ENCODE measurements at regions not wholly inside any gene's neighbourhood (a gene's known extent, or its start where the extent isn't known, plus 50 kb on each side); places are given as distances from the start of the nearest gene placed in this dataset.

- no peak for DNase-seq
- no peak overlapping the region for H3K4me3 Mint-ChIP-seq
- no peaks in the 10 kb centered on the region for H3K4me1 Mint-ChIP-seq (ENCODE audit: low read depth)
- H3K27me3 Mint-ChIP-seq (ENCODE audit: low read depth): peaks cover 10% of the 10 kb centered on the region
- H3K9me3 Mint-ChIP-seq: peaks cover 3 to 4% of the 10 kb centered on the region in 2 donors
- H3K27ac Mint-ChIP-seq: no peak overlapping the region
- no peak for ATAC-seq (replicated peaks in 1 of 2)
- H3K36me3 Mint-ChIP-seq (ENCODE audit: insufficient read depth in 2 of 2): peaks cover 0 to 7% of the 10 kb centered on the region in 2 donors
Measured at GRCh38 chr3:72279631-72280041, 494.7 kb upstream of the PROK2 start.

DNA sequence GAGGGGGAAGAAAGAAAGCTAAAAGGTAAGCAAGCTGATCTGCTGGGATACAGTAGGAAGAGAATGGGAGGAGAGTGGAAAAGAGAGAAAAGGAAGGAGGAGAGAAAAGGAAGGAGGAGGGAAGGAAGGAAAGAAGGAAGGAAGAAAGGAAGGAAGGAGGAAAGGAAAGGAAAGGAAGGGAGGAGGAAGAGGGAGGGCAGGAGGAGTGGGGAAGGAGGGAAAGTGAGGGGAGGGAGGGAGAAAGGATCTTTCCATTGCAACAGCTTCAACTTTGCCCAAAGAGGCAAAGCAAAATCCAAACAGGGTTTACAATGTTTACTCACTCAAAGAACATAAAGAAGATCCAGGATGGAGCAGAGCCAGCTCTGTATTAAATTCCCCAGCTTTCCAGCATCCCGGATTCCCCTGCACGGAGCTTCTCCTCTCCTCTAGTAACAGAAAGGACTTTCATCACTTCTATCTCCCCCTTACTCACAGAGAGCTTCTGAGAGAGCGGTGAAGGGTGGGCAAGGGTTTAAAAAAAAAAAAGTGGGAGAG lies 494.2 kb upstream of the PROK2 start:
- DNase-seq (no peak), ATAC-seq (replicated peaks in 1 of 2) (no peak)
- Mint-ChIP-seq H3K27ac (no peak overlapping the region), H3K4me3 (no peak overlapping the region), H3K27me3 (ENCODE audit: low read depth) (peaks cover 10% of the 10 kb centered on the region), H3K36me3 (ENCODE audit: insufficient read depth in 2 of 2) (peaks cover 0 to 7% of the 10 kb centered on the region in 2 donors), H3K9me3 (peaks cover 3 to 4% of the 10 kb centered on the region in 2 donors), H3K4me1 (ENCODE audit: low read depth) (peaks cover 4% of the 10 kb centered on the region)

- H3K36me3 Mint-ChIP-seq (ENCODE audit: insufficient read depth in 2 of 2): peaks cover 0 to 7% of the 10 kb centered on the region in 2 donors
Measured at GRCh38 chr3:72278349-72279067, 493.6 kb upstream of the PROK2 start.

DNA sequence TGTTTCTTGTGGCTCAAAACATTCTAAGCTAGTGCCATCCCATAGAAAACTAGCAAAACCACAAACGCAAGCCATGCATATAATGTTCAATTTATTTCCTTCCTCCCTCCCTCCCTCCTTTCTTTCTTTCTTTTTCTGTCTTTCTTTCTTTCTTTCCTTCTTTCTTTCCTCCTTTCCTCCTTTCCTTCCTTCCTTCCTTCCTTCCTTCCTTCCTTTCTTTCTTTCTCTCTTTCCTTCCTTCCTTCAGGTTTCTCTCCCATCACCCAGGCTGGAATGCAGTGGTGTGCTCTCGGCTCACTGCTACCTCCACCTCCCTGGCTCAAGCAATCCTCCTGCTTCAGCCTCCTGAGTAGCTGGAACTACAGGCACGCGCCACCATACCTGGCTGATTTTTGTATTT lies 492.8 kb upstream of the PROK2 start:
- H3K9me3 Mint-ChIP-seq: peaks cover 0 to 2% of the 10 kb centered on the region in 2 donors
- peaks cover 18% of the 10 kb centered on the region for H3K4me1 Mint-ChIP-seq (ENCODE audit: low read depth)
- H3K27ac Mint-ChIP-seq: no peak overlapping the region
- peaks cover 10% of the 10 kb centered on the region for H3K27me3 Mint-ChIP-seq (ENCODE audit: low read depth)
- no peak overlapping the region for H3K4me3 Mint-ChIP-seq
- peaks cover 0 to 4% of the 10 kb centered on the region in 2 donors for H3K36me3 Mint-ChIP-seq (ENCODE audit: insufficient read depth in 2 of 2)
- DNase-seq: no peak
- no peak for ATAC-seq (replicated peaks in 1 of 2)

More at GRCh38 chr3:72278349-72279067, 493.6 kb upstream of the PROK2 start:
- H3K4me3 Mint-ChIP-seq: no peak overlapping the region
- H3K27me3 Mint-ChIP-seq (ENCODE audit: low read depth): peaks cover 10% of the 10 kb centered on the region
- peaks cover 3 to 4% of the 10 kb centered on the region in 2 donors for H3K9me3 Mint-ChIP-seq
- peaks cover 11% of the 10 kb centered on the region for H3K4me1 Mint-ChIP-seq (ENCODE audit: low read depth)
- DNase-seq (no peak), ATAC-seq (replicated peaks in 1 of 2) (no peak)
- no peak overlapping the region for H3K27ac Mint-ChIP-seq

GRCh38 chr3:72276806-72277205 lies 491.9 kb upstream of the PROK2 start:
- ATAC-seq (replicated peaks in 1 of 2): no peak
- Mint-ChIP-seq H3K27me3 (ENCODE audit: low read depth) (peaks cover 10% of the 10 kb centered on the region), H3K4me3 (no peak overlapping the region), H3K27ac (no peak overlapping the region), H3K4me1 (ENCODE audit: low read depth) (peaks cover 26% of the 10 kb centered on the region), H3K9me3 (no peaks in the 10 kb centered on the region), H3K36me3 (ENCODE audit: insufficient read depth in 2 of 2) (peaks cover 0 to under 1% of the 10 kb centered on the region in 2 donors)
- DNase-seq: no peak

DNA sequence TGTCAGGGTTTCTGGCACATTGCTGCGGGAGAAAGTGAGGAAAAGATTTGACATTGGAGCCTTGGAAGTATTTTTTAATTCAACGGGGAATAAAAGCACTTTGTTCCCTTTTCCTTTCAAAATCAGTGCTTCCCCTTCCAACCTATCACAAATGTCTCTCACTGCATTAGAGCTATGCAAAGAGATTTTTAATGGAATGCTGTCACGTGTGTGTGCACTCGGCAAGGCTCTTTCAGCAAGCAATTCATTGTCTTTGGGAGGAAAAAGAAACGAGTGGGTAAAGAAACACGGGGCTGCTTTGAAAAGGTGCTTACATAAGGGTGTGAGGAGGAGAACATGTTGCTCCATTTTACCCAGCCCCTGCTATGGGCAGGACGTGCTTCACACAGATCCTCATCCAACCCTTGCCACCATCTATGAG lies 490.4 kb upstream of the PROK2 start:
- H3K27ac Mint-ChIP-seq: no peak overlapping the region
- H3K9me3 Mint-ChIP-seq: no peaks in the 10 kb centered on the region
- H3K36me3 Mint-ChIP-seq (ENCODE audit: insufficient read depth in 2 of 2): no peaks in the 10 kb centered on the region
- DNase-seq (no peak), ATAC-seq (replicated peaks in 1 of 2) (no peak)
- no peak overlapping the region for H3K4me3 Mint-ChIP-seq
- H3K4me1 Mint-ChIP-seq (ENCODE audit: low read depth): peaks cover 39% of the 10 kb centered on the region
- H3K27me3 Mint-ChIP-seq (ENCODE audit: low read depth): peaks cover 10% of the 10 kb centered on the region

DNA sequence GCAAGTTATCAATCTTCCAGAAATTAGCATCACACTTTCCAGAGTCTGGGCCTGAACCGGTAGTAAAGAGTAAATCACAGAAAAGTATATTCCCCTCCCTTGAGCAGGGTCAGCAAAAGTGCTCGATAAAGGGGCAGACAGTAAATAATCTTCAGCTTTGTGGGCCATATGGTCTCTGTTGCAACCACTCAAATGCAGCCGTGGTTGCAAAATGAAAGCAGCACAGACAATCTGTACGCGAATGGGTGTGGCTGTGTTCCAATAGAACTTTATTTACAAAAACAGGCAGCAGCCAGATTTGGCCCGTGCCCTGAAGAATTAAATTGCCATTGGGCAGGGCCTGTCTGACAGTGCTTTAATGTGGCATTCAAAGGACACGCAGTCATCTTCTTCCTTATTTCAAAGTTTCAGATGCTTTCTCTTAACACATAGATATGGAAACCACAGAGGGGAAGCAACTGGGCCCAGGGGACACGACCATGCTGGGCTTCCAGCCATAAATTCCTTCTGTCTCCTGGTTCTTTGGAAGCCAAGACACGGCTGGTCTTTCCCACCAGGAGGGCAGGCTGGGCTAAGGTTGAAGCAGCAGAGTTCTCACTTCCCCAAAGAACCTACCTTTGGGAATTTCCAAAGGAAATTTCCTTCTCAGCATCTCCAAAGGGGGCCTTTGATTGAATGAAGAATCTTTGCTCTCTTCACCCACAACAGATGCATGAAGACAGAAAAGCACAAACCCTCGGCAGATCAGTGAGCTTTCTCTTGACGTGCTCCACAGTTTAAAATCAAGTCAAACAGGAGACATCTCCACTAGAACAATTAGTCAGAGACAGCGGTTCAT lies 489.8 kb upstream of the PROK2 start:
- Mint-ChIP-seq H3K27ac (no peak overlapping the region), H3K4me1 (ENCODE audit: low read depth) (peaks cover 45% of the 10 kb centered on the region), H3K4me3 (peak overlapping the region; percentile 24 to 33), H3K27me3 (ENCODE audit: low read depth) (peaks cover 10% of the 10 kb centered on the region), H3K36me3 (ENCODE audit: insufficient read depth in 2 of 2) (no peaks in the 10 kb centered on the region), H3K9me3 (no peaks in the 10 kb centered on the region)
- DNase-seq (no peak), ATAC-seq (replicated peaks in 1 of 2) (no peak)

DNA sequence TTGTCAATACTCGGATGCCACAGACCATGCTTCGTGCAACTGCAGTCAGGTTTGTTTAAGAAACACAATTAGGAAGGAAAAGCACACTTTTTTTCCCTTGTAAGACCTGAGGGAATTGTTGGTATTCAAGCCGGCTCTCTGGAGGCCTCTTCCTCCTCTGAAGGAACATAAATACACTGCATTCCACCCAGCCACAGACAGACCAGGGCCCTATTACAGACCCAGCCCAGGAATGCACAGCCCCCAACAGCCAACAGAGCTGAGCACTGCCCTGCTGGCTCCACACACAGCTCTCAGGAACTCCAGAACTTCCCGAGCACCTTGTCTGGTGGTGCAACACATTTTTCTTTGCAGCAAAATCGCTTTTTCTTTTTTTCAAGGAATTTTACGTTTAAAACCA lies 488.7 kb upstream of the PROK2 start:
- Mint-ChIP-seq H3K4me3 (no peak overlapping the region), H3K27me3 (ENCODE audit: low read depth) (no peaks in the 10 kb centered on the region), H3K9me3 (no peaks in the 10 kb centered on the region), H3K36me3 (ENCODE audit: insufficient read depth in 2 of 2) (no peaks in the 10 kb centered on the region), H3K27ac (no peak overlapping the region), H3K4me1 (ENCODE audit: low read depth) (peaks cover 56% of the 10 kb centered on the region)
- DNase-seq (no peak), ATAC-seq (replicated peaks in 1 of 2) (no peak)

DNA sequence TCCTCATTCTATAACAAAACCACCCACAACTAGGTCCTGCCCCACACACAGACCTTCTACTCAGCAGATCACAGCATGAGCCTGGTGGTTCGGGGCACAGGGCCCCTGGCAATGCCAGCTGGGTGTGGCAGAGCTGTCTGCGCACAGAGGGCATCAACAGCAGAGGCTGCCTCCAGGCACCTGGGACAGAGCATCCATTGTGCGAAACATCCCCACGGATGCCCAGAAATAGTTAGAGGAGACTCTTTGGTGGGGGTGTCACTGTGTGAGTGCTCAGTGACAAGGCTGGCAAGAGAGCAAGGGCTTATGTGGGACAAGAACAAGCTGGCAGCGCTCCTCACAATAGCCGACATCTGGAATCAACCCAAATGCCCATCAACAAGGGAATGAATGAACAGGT lies 487.4 kb upstream of the PROK2 start:
- H3K36me3 Mint-ChIP-seq (ENCODE audit: insufficient read depth in 2 of 2): no peaks in the 10 kb centered on the region

GRCh38 chr3:72271923-72272322 lies 487.0 kb upstream of the PROK2 start:
- Mint-ChIP-seq H3K9me3 (peaks cover under 1% of the 10 kb centered on the region in 2 donors), H3K27ac (no peak overlapping the region), H3K4me3 (no peak overlapping the region), H3K36me3 (ENCODE audit: insufficient read depth in 2 of 2) (peaks cover 2% of the 10 kb centered on the region in 2 donors), H3K27me3 (ENCODE audit: low read depth) (no peaks in the 10 kb centered on the region), H3K4me1 (ENCODE audit: low read depth) (peaks cover 71% of the 10 kb centered on the region)
- DNase-seq: no peak
- no peak for ATAC-seq (replicated peaks in 1 of 2)

More for the DNA sequence above, 487.4 kb upstream of the PROK2 start:
- Mint-ChIP-seq H3K9me3 (no peaks in the 10 kb centered on the region), H3K27me3 (ENCODE audit: low read depth) (no peaks in the 10 kb centered on the region), H3K4me1 (ENCODE audit: low read depth) (peaks cover 67% of the 10 kb centered on the region), H3K4me3 (no peak overlapping the region), H3K27ac (no peak overlapping the region)
- ATAC-seq (replicated peaks in 1 of 2) (no peak), DNase-seq (no peak)

GRCh38 chr3:72271216-72271615 lies 486.3 kb upstream of the PROK2 start:
- Mint-ChIP-seq H3K27me3 (ENCODE audit: low read depth) (no peaks in the 10 kb centered on the region), H3K9me3 (peaks cover 2 to 3% of the 10 kb centered on the region in 2 donors), H3K36me3 (ENCODE audit: insufficient read depth in 2 of 2) (peaks cover 2 to 5% of the 10 kb centered on the region in 2 donors), H3K4me1 (ENCODE audit: low read depth) (peaks cover 78% of the 10 kb centered on the region), H3K27ac (no peak overlapping the region), H3K4me3 (no peak overlapping the region)
- ATAC-seq (replicated peaks in 1 of 2): no peak
- DNase-seq: no peak

GRCh38 chr3:72270730-72271129 lies 485.8 kb upstream of the PROK2 start:
- no peak overlapping the region for H3K4me3 Mint-ChIP-seq
- H3K36me3 Mint-ChIP-seq (ENCODE audit: insufficient read depth in 2 of 2): peaks cover 2 to 5% of the 10 kb centered on the region in 2 donors
- peaks cover 83% of the 10 kb centered on the region for H3K4me1 Mint-ChIP-seq (ENCODE audit: low read depth)
- no peak overlapping the region for H3K27ac Mint-ChIP-seq
- H3K27me3 Mint-ChIP-seq (ENCODE audit: low read depth): no peaks in the 10 kb centered on the region
- DNase-seq (no peak), ATAC-seq (replicated peaks in 1 of 2) (no peak)
- H3K9me3 Mint-ChIP-seq: peaks cover 2 to 3% of the 10 kb centered on the region in 2 donors

- H3K9me3 Mint-ChIP-seq: peaks cover 2 to 3% of the 10 kb centered on the region in 2 donors
- H3K36me3 Mint-ChIP-seq (ENCODE audit: insufficient read depth in 2 of 2): peaks cover 2 to 5% of the 10 kb centered on the region in 2 donors
- no peaks in the 10 kb centered on the region for H3K27me3 Mint-ChIP-seq (ENCODE audit: low read depth)
- H3K27ac Mint-ChIP-seq: peak overlapping the region; percentile 74
- H3K4me1 Mint-ChIP-seq (ENCODE audit: low read depth): peaks cover 88% of the 10 kb centered on the region
- peak overlapping the region; percentile 55 to 68 for H3K4me3 Mint-ChIP-seq
- DNase-seq (peak in 1 of 2 donors; percentile 34), ATAC-seq (replicated peaks in 1 of 2) (peak; percentile 68 to 81)
Measured at GRCh38 chr3:72270072-72270681, 485.2 kb upstream of the PROK2 start.
